ENCODE measurements at regions not wholly inside any gene's neighbourhood (a gene's known extent, or its start where the extent isn't known, plus 50 kb on each side); places are given as distances from the start of the nearest gene placed in this dataset.
"Not testable (repeated sequence)": the region's sequence is repeated elsewhere in the genome, so short reads cannot be mapped to it uniquely, and the experiment has no call there.

DNA sequence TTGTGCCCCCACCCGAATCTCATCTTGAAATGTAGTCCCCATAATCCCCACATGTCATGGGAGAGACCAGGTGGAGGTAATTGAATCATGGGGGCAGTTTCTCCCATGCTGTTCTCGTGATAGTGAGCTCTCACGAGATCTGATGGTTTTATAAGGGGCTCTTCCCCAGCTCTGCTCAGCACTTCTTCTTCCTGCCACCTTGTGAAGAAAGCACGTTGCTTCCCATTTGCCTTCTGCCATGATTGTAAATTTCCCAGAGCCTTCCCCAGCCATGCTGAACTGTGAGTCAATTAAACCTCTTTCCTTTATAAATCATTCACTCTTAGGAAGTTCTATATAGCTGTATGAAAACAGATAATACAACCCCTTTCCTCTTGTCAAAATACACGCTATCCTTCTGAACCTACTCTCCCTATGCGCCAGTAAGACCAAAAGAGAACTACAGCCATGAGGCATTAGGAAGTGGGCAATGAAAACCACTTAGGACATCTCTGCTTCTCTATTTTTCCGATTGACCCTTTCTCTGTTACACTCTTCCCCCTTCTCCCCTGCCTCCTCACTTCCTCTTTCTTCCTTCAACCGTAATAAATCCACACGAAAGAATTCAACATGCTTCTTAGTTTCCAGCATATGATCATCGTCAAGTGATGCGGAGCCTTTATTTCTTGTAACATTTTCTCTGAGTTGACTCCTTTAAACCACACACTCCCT lies 101.2 kb upstream of the WDR11 start:
- DNase-seq (ENCODE audit: low spot score): peak; percentile 13

DNA sequence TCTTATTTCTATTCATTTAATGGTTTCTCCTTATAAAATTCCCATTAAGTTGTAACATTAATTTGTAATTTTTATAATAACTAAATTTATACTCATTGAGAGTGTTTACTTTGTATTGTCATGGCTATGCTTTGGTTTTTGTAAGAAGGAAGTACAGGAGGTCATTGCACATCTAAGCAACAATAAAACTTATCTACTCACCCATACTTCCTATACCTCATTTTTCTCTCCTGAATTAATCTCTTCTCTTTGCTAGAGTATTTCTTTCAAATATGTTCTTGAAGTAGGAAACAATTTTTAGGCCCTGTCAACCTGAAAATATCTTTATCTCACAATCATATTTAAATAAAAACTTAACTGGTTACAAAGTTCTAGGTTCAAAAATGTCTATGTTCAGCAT lies 95.4 kb upstream of the WDR11 start:
- no peak for DNase-seq (ENCODE audit: low spot score)

DNA sequence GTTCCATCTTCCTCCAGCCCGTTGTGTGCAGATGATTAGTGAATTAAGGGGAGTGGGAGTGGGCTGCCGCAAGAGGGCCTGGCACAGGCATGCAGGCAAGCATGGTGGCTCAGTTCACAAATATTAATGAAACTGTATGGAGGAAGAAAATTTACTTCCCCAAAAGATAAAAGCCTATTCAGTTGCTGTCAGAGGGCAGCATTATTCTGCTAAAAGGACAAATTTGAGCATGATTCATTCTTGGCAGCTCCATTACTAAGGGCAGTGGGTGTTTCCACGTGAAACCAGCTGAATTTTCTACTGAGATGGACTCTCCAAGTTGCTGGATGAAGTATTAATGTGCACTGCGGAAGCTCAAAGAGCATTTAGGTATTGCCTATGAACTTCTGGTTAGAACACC lies 90.9 kb upstream of the WDR11 start:
- DNase-seq (ENCODE audit: low spot score): no peak

DNA sequence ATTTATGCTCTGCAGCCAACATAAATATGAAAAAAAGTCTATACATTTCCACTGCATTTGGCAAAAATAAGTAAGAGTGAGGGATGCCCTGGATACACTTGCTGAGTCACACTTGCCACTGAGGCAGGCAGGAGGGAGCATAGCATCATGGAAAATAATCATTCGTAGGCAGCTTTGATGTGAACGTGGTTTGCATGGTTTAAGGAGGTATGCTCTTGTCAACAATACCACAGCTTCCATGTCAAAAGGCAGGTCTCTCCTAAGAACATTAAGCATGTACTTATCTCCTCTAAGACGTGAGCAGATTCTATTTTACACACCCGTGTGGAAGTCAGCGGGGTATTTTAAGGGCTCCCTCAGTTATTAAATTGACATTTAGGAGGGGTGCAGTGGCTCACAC lies 89.2 kb upstream of the WDR11 start:
- DNase-seq (ENCODE audit: low spot score): no peak

DNA sequence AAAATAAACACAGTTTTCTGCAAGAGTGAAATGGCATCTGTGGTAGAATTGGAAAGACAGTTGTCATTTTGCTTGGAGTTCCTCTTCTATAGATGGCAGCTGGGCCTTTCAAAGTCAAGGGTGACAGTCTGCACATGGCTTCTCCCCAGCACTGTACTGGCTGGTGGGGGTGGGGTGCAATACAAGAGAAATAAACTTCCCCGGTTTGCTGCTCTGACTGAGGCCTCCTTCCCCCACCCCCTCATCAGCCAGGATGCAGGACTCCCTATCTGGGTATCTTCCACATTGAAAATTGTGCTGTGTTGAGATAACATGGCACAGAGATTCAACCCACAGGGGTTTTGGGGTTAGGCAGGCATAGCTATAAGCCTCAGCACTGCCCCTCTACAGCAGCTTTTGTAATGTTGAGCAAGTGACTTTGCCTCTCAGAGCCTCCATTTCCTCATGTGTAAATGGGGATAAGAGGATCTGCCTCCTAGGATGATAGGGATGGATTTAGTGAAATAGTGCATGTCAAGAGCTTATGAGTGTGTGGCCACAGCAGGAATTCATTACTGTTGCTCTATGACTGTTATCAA lies 85.8 kb upstream of the WDR11 start:
- DNase-seq (ENCODE audit: low spot score): no peak

DNA sequence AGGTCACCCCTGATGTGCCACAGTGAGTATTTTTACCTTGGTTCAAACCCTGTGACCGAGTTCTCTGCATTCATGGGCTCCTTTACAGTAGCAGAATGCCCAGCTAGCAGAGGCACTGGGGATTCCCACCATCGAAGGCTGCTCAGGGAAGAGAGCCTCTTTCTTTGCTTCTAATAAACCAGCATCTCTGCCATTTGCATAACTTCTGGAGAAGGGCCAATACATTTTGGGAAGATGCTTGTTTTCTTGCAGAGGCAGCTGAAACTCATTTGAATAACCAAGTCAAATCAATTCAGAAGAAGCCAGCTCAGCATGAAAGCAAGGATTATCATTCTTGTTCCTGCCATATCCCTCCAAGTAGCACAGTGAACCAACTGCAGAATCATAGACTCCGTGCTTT lies 82.9 kb upstream of the WDR11 start:
- DNase-seq (ENCODE audit: low spot score): peak; percentile 14

DNA sequence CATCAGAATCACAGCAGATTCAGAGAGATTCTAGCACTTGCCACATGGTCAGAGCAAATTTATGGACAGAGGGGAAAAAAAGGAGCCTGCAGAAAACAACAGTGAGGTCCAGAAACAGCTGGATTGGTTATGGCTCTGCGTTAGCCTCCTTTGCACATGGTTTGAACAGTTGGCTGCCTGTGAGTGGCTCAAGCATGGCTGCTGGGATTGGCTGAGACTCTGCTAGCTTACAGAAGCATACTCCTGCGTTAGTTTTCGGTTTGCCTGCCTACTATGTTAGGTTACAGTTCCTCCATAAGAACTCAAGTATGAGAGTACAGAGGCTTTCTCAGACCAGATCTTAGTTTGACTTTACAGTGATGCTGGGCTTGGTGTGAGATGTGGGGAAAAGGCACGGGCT lies 80.7 kb upstream of the WDR11 start:
- no peak for DNase-seq (ENCODE audit: low spot score)

DNA sequence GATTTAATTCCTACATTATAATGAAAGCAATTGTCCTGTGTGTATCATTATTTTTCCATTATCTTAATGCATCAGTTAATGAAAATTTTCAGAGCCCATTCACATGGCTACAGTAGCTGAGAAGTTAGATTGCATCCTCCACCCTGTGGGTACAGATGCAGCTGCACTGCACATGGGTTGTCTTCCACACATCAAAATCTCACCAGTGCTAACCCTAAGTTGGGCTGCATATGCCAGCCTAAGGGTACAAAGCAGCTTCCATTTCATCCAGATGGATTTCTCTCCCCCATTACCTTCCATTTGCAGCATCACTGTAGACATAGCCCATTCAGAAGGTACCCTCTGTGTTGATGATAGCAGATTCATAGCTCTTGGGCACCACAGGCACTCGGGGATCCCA lies 74.7 kb upstream of the WDR11 start:
- no peak for DNase-seq (ENCODE audit: low spot score)

DNA sequence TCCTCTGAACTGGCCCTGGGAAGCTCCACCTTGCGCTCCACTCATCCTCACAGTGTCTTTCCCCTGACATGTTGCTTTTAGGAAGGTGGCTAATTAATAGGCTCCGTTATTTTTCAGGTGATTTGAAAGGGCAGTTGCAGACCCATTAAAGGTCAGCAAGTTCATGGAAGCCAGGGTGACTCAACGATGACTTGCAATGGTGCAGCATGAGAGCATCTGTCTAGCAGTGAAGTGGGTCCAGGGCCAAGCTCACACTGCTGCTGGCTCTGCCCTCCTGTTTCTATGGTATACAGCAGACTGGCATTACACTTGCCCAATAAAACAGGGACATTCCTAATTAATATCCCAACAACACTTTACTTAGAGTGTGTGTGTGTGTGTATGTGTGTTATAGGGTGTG lies 68.8 kb upstream of the WDR11 start:
- no peak for DNase-seq (ENCODE audit: low spot score)

DNA sequence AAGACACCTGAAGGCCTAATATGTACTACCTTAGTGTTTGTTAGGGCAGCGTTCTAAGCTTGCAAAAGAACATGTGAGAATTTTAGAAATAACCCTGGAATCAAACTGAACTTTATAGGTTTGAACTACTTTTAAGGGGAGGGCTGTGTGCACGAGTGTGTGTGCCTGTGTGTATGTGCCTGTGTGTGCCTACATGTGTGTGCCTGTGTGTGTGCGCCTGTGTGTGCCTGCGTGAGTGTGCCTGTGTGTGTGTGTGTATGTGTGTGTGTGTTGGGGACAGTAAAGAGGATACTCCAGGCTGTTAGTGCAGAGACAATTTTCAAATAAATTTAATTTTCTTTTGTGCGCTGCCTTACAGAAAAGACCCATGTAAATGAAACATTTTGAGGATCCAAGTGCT lies 68.1 kb upstream of the WDR11 start:
- DNase-seq (ENCODE audit: low spot score): no peak

DNA sequence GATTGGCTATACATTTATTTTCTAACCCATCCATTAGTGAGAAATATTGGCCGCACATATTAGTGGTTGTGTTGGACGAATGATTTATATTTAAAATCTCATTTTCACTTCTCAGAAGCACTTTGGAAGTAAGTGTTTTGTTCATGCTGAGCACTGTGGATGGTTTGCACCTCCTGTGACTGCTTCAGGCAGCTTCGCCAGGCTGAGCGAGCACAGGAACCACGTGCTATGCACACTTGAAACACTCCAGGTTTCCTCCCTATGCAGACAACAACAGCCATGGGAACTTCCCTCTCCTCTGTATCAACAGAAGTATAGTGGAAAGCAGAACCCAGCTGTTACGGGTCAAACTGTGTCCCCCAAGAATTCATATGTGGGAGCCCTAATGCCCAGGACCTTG lies 67.3 kb upstream of the WDR11 start:
- peak; percentile 20 for DNase-seq (ENCODE audit: low spot score)

DNA sequence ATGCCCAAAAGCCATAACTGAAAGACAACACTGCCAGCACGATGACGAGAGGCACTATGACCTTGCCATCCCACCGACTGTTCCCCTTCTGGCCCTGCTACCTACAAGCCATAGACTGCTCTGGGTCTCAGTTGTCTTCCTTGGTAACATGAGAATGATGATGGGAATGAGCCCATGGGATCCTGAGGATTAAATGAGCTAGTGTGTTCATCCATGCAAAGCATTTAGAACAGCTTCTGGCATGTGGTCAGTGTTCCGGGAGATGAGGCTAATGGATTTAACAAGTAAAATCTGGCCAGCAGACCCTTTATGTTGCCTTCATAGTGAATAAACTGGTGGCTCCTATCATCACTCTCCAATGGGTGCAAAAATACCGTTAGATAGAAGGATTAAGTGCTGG lies 62.4 kb upstream of the WDR11 start:
- DNase-seq (ENCODE audit: low spot score): no peak

DNA sequence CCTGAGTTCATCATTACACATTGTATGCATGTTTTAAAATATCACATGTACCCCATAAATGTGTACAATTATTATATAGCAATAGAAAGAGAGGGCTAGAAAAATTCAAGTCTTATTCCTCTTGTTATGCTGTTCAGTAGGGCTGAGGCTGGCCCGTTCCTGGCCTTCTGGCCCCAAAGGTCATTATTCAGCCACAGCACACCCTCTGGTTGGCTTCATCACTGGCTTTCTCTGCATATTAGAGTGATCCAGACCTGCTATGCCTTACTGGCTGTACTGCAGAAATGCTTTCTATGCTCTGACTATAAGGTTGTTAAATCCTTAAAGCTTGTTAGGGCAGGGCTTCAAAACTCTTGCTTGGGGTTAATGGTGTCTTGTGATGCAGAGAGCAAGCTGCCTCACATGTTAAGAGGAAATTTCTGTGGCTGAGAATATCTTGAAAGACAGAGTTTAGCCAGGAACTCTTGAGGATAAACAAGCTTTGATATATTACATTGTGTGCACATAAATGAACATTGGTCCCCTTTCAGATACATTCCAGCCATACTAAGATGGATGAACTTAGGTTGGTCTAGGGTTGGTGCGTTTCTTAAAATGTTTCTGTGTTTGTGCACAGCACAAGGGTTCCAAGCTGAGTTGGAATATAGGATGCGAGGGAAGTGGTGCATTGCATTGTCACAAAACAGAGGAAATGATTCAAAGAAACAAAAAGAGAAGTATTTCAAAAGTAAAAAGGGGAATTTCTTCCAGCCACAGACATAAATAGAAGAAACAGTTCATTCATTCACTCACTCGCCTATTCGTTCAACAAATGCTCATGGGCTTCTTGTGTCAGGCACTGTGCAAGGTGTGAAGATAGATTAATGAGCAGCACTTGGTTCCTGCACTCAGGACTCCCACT lies 61.6 kb upstream of the WDR11 start:
- DNase-seq (ENCODE audit: low spot score): no peak

DNA sequence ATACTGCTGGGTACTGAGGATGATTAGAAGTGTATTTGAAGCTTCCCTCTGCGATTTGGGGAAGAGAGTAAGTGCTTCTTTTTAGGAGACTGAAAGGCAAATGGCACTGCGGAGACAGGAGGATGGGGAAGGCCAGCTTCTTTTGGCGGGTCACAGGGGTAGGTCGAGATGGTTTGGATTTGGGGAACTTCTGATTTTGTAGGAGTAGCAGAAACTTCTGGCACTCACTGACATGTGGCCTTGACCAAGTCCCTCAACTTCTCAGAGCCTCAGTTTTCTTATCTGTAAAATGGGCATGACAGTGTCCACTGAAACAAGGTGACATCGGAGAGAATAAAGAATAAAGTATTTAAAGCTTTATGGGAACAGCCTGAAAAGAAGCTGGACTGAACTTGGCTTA lies 59.8 kb upstream of the WDR11 start:
- DNase-seq (ENCODE audit: low spot score): no peak

DNA sequence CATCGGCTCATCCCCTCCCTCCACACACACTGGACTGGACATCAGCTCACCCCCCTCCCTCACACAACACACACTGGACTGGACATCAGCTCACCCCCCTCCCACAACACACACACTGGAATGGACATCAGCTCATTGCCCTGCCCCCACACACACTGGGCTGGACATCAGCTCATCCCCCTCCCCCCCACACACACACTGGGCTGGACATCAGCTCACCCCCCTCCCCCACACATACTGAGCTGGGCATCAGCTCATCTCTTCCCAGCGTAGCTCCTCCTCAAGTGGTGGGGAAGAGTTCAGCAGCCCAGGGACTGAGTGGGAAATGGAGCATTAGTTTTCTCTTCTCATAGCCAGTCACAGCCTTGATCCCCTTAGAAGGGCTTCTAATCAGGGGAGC lies 58.1 kb upstream of the WDR11 start:
- DNase-seq (ENCODE audit: low spot score): no peak

DNA sequence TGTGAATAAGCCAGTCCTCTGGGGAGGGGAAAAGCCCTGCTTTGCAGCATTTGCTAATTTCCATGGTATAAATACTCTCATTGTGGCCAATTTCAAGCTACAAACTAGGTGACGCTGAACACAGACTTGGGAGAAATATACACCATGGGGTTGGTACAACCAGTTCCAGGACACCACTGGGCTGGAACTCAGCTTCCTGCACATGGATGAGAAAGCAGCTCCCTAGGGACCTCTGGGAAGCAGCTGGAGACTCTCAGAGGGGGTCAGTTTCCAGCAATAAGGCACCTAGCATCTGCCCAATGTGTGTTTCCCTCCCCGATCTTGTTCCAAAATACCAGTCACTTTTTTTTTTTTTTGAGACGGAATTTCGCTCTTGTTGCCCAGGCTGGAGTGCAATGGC lies 56.8 kb upstream of the WDR11 start:
- DNase-seq (ENCODE audit: low spot score): no peak

DNA sequence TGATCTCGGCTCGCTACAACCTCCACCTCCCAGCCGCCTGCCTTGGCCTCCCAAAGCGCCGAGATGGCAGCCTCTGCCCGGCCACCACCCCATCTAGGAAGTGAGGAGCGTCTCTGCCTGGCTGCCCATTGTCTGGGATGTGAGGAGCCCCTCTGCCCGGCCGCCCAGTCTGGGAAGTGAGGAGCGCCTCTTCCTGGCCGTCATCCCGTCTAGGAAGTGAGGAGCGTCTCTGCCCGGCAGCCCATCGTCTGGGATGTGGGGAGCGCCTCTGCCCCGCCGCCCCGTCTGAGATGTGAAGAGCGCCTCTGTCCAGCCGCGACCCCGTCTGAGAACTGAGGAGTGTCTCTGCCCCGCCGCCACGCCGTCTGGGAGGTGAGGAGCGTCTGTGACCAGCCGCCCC lies 52.9 kb upstream of the WDR11 start:
- not testable (repeated sequence) for DNase-seq (ENCODE audit: low spot score)

DNA sequence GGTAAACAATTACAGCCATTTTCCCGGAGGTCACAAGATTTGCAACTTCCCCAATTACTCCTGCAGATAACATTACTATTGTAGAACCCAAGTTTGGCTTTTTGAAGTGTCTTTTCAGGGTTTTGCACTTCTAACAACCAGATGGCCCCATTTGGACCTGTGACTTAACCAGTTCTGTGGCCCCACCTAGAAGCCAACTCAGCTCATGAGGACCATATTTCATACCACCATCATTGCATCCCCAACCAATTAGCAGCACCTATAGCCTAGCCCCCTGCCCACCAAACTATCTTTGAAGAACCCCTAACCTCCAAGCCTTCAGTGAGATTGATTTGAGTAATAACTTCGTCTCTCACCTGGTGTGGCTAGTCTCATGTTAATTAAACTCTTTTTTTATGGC lies 51.3 kb upstream of the WDR11 start:
- no peak for DNase-seq (ENCODE audit: low spot score)

DNA sequence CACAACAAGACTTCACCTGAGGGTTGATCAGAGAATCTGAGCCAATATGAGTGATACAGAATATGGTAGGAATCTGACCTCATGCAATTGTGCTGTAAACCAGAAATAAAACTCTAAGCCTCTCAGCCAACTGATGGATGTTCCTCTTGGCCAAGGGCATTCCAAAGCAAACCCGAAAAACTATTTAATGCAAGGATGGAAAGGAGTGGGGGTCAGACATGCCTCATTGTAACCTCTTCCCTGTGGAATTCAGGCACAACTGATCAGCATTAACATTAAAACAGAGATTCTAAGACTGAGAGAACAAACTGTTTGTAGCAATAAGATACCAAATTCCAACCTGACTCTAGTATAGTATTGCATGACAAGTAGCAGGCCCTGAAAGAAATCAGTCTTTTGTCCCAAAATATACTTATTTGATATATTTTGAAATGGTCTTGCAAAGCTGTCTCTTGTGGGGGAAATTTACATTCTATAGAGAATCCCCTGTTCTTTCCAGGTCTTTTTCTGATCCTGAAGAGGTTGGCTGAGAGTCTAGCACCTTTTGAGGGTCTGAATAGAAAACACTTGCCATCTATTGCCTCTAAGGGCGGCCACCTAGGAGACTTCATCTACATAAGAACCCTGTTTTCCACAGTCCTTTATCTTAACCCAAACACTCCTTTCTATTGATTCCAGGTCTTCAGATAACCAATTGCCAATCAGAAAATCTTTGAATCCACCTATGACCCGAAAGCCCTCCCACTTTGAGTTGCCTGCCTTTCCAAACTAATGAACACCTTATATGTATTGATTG lies 50.4 kb upstream of the WDR11 start:
- no peak for DNase-seq (ENCODE audit: low spot score)

Measured in putamen (tissue), 1 donor.